ENCODE measurements at regions not wholly inside any gene's neighbourhood (a gene's known extent, or its start where the extent isn't known, plus 50 kb on each side); places are given as distances from the start of the nearest gene placed in this dataset.

GRCh38 chr16:79931721-79932120, 331.2 kb upstream of the MAF start:
- no peak for DNase-seq (ENCODE audit: low spot score)

- DNase-seq (ENCODE audit: low spot score) = no peak
Observed at GRCh38 chr16:79929260-79929965, 328.9 kb upstream of the MAF start.

- DNase-seq (ENCODE audit: low spot score) = no peak
Observed at GRCh38 chr16:79928142-79928873, 327.8 kb upstream of the MAF start.

- no peak for DNase-seq (ENCODE audit: low spot score)
Observed at GRCh38 chr16:79926451-79927205, 326.1 kb upstream of the MAF start.

GRCh38 chr16:79923431-79923830, 322.9 kb upstream of the MAF start:
- no peak for DNase-seq (ENCODE audit: low spot score)

- no peak for DNase-seq (ENCODE audit: low spot score)
Observed at GRCh38 chr16:79920685-79921084, 320.1 kb upstream of the MAF start.

GRCh38 chr16:79918916-79919315, 318.4 kb upstream of the MAF start:
- no peak for DNase-seq (ENCODE audit: low spot score)

- DNase-seq (ENCODE audit: low spot score) = no peak
Observed at GRCh38 chr16:79915761-79916160, 315.2 kb upstream of the MAF start.

GRCh38 chr16:79914961-79915720, 314.6 kb upstream of the MAF start:
- DNase-seq (ENCODE audit: low spot score) = no peak

- DNase-seq (ENCODE audit: low spot score) = no peak
Observed at GRCh38 chr16:79912592-79913310, 312.2 kb upstream of the MAF start.

GRCh38 chr16:79911660-79912059, 311.1 kb upstream of the MAF start:
- no peak for DNase-seq (ENCODE audit: low spot score)

GRCh38 chr16:79909571-79909970, 309.0 kb upstream of the MAF start:
- DNase-seq (ENCODE audit: low spot score) = no peak

- no peak for DNase-seq (ENCODE audit: low spot score)
Observed at GRCh38 chr16:79903471-79903870, 302.9 kb upstream of the MAF start.

- DNase-seq (ENCODE audit: low spot score) = no peak
Observed at GRCh38 chr16:79902351-79902750, 301.8 kb upstream of the MAF start.

- DNase-seq (ENCODE audit: low spot score) = no peak
Observed at GRCh38 chr16:79901522-79901921, 301.0 kb upstream of the MAF start.

- no peak for DNase-seq (ENCODE audit: low spot score)
Observed at GRCh38 chr16:79899716-79900115, 299.2 kb upstream of the MAF start.

GRCh38 chr16:79899316-79899715, 298.8 kb upstream of the MAF start:
- DNase-seq (ENCODE audit: low spot score) = no peak

- no peak for DNase-seq (ENCODE audit: low spot score)
Observed at GRCh38 chr16:79898703-79899102, 298.2 kb upstream of the MAF start.

GRCh38 chr16:79897453-79898146, 297.1 kb upstream of the MAF start:
- DNase-seq (ENCODE audit: low spot score) = no peak

- no peak for DNase-seq (ENCODE audit: low spot score)
Observed at GRCh38 chr16:79897104-79897452, 296.5 kb upstream of the MAF start.

GRCh38 chr16:79895917-79896203, 295.3 kb upstream of the MAF start:
- no peak for DNase-seq (ENCODE audit: low spot score)

Measured in kidney capillary endothelial cell (primary cell).